Myocyte (in vitro differentiated cells): ENCODE measurements at regions not wholly inside any gene's neighbourhood (a gene's known extent, or its start where the extent isn't known, plus 50 kb on each side); places are given as distances from the start of the nearest gene placed in this dataset.

ENCODE experiments used
- DNase-seq: peaks from one replicate; pipeline ENCODE4 v3.0.0-alpha.2; 2012; ENCODE audit warnings: low read depth

DNA sequence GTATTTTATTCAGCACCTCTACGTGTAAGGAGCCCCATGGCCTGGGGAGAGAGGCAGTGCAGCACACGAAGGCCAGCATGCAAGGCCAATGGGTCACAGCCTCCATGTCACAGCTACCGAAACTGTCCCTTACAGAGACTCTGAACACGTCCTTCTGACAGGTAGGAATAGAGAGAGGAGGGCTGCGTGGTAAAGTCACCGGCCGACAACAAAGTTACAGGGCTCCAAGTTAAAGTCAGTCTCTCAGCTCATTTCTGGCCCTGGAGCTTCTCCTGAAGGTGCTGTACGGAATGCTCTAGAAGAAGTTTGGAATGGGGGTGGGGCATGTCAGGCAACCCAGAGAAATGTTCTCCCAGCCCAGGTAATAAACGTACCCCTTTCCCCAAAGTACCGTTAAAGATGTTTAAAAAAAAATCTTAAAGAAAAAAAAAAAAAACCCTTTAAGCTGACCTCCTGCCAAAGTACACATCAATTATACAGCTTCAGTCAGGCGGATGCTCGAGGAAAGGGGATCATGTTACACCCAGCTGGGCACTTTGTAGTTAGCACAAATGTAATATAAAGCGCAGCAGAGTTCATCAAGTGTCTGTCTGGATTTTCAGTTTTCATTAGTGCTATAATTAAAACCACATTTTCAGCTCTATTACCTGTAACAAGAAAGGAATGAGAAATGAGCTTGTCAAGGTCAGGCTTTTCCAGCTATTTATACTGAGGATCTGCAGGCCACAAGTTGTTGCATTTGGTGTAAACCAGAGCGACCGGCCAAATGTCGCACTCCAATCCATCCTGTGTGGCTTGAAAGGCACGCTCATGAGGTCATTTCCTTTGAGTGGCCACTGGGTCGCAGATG, 53.3 kb upstream of the CDKN3 start:
- DNase-seq, result peak; percentile 35

DNA sequence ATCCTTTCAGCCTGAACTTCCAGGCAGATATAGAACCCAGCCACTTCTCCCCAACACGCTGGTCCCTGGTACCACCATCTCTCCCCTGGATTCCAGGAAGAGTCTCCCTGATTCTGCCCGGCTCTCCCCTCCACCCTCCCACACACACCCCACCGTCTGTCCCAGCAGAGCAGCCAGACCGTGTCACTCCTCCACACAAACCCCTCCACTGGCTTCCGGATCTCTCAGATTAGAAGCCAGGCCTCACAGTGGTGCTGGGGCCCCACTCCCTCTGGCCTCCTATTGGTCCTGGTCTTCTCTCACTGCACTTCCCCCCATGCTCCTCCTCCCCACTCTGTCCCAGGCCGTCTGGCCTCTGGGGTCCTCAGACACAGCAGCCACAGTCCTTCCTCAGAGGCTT, 52.4 kb upstream of the CDKN3 start:
- no peak for DNase-seq

DNA sequence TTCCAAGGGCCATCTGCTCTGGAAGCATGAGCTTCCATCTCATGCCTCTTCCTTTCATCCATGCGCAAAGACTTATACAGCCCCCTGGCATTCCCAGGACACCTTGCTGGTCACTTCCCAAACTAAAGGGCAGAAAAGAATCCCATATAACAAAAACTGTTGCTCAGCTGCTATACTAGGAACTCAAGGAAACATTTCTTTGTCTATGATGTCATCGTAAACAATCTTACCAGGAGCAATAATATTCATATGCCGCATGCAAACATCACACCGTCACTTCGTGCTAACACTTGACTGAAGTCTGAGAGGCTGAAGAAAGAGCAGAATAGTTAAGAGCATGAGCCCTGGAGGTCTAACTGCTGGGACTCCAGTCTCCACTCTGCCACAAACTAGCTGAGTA, 50.5 kb upstream of the CDKN3 start:
- no peak for DNase-seq
